WTC11 (cell line): ENCODE measurements at regions not wholly inside any gene's neighbourhood (a gene's known extent, or its start where the extent isn't known, plus 50 kb on each side); places are given as distances from the start of the nearest gene placed in this dataset.

Source experiments
- ATAC-seq: fragments of 200-7000 bp; cut with Tn5 transposase; 2 replicates; pipeline ENCODE4 v1.10.0; 2021; ENCODE audit warnings: mild to moderate bottlenecking, moderate library complexity
- CTCF ChIA-PET: fragments of 300-600 bp; sonication (Branson Sonifier 250); formaldehyde crosslinking; loops from one replicate; lab custom pipeline; 2021; ENCODE audit warnings: antibody characterized with exemption; lab: Charles Lee
- POLR2A ChIA-PET: fragments of 350-600 bp; sonication (Branson Sonifier 250); formaldehyde crosslinking; loops from one replicate; lab custom pipeline; 2021; ENCODE audit warnings: antibody characterized with exemption; lab: Charles Lee
- DNase-seq: peaks from one replicate; pipeline ENCODE4 v3.0.0; 2021; ENCODE audit warnings: low spot score
- H3K27ac Mint-ChIP-seq: 2 replicates; pipeline ENCODE4 v1.8.0; 2021; ENCODE audit warnings: mixed read lengths
- H3K27me3 Mint-ChIP-seq: 2 replicates; pipeline ENCODE4 v1.8.0; 2021; ENCODE audit warnings: low read depth, mild to moderate bottlenecking, moderate library complexity, mixed read lengths
- H3K36me3 Mint-ChIP-seq: 2 replicates; pipeline ENCODE4 v1.8.0; 2021; ENCODE audit warnings: mixed read lengths
- H3K4me1 Mint-ChIP-seq: 2 replicates; pipeline ENCODE4 v1.8.0; 2022; ENCODE audit warnings: mixed read lengths
- H3K4me3 Mint-ChIP-seq: 2 replicates; pipeline ENCODE4 v1.8.0; 2021; ENCODE audit warnings: mild to moderate bottlenecking, moderate library complexity, mixed read lengths
- H3K9me3 Mint-ChIP-seq: 2 replicates; pipeline ENCODE4 v1.8.0; 2021; ENCODE audit warnings: mixed read lengths
- FOXJ3 ChIP-seq: sonication (generic); formaldehyde crosslinking; IDR thresholded peaks from 2 replicates; pipeline ENCODE4 v1.9.0; 2021; ENCODE audit warnings: missing genetic modification reagents, mild to moderate bottlenecking, borderline replicate concordance
- IRF2 ChIP-seq: sonication (generic); formaldehyde crosslinking; IDR thresholded peaks from 2 replicates; pipeline ENCODE4 v1.8.0; 2022; ENCODE audit warnings: low read depth, missing genetic modification reagents, borderline replicate concordance
- JAZF1 ChIP-seq: fragments of 250-450 bp; sonication (Bioruptor Pico); IDR thresholded peaks from 2 replicates; pipeline ENCODE4 v1.9.0; 2021; ENCODE audit warnings: moderate library complexity, mild to moderate bottlenecking, inconsistent platforms
- NFATC4 ChIP-seq: fragments of 250-450 bp; sonication (Bioruptor Pico); IDR thresholded peaks from 2 replicates; pipeline ENCODE4 v1.9.0; 2021; ENCODE audit warnings: mild to moderate bottlenecking
- NFYB ChIP-seq: sonication (generic); formaldehyde crosslinking; conservative IDR thresholded peaks from 2 replicates; pipeline ENCODE4 v1.8.0; 2022; ENCODE audit warnings: low read depth, missing genetic modification reagents
- OVOL2 ChIP-seq: fragments of 250-450 bp; sonication (Bioruptor Pico); IDR thresholded peaks from 2 replicates; pipeline ENCODE4 v1.9.0; 2021; ENCODE audit warnings: mild to moderate bottlenecking, borderline replicate concordance
- PRRX2 ChIP-seq: fragments of 250-450 bp; sonication (Bioruptor Pico); IDR thresholded peaks from 2 replicates; pipeline ENCODE4 v1.8.0; 2021; ENCODE audit warnings: mild to moderate bottlenecking
- SMAD4 ChIP-seq: sonication (generic); formaldehyde crosslinking; IDR thresholded peaks from 2 replicates; pipeline ENCODE4 v1.8.0; 2022; ENCODE audit warnings: mild to moderate bottlenecking, missing genetic modification reagents
- SP1 ChIP-seq: sonication (generic); formaldehyde crosslinking; conservative IDR thresholded peaks from 2 replicates; pipeline ENCODE4 v1.8.1; 2022; ENCODE audit warnings: missing genetic modification reagents
- ZNF138 ChIP-seq: sonication (generic); formaldehyde crosslinking; conservative IDR thresholded peaks from 2 replicates; pipeline ENCODE4 v1.8.1; 2022; ENCODE audit warnings: mild to moderate bottlenecking, moderate library complexity, missing genetic modification reagents
- ZNF219 ChIP-seq: sonication (generic); formaldehyde crosslinking; IDR thresholded peaks from 2 replicates; pipeline ENCODE4 v1.8.0; 2023; ENCODE audit warnings: missing genetic modification reagents, mild to moderate bottlenecking, borderline replicate concordance
- ZNF263 ChIP-seq: sonication (generic); formaldehyde crosslinking; IDR thresholded peaks from 2 replicates; pipeline ENCODE4 v1.8.1; 2022; ENCODE audit warnings: low read depth, mild to moderate bottlenecking, moderate library complexity, missing genetic modification reagents
- ZNF423 ChIP-seq: fragments of 250-450 bp; sonication (Bioruptor Pico); IDR thresholded peaks from 2 replicates; pipeline ENCODE4 v2.1.2; 2022; ENCODE audit warnings: mild to moderate bottlenecking, moderate library complexity
- ZNF671 ChIP-seq: fragments of 250-450 bp; sonication (Bioruptor Pico); IDR thresholded peaks from 2 replicates; pipeline ENCODE4 v1.8.0; 2021; ENCODE audit warnings: mild to moderate bottlenecking
- TF ChIP-seq, protein P1 (sequence below): fragments of 250-450 bp; sonication (Bioruptor Pico); IDR thresholded peaks from 2 replicates; pipeline ENCODE4 v1.8.0; 2021; ENCODE audit warnings: mild to moderate bottlenecking
- TF ChIP-seq, protein P2 (sequence below): fragments of 250-450 bp; sonication (Bioruptor Pico); IDR thresholded peaks from 2 replicates; pipeline ENCODE4 v1.9.0; 2021; ENCODE audit warnings: mild to moderate bottlenecking
- TF ChIP-seq, protein P3 (sequence below): sonication (generic); formaldehyde crosslinking; IDR thresholded peaks from 2 replicates; pipeline ENCODE4 v1.8.1; 2022; ENCODE audit warnings: mild to moderate bottlenecking, moderate library complexity, missing genetic modification reagents
- TF ChIP-seq, protein P4 (sequence below): fragments of 250-450 bp; sonication (Bioruptor Pico); conservative IDR thresholded peaks from 2 replicates; pipeline ENCODE4 v1.9.0; 2021; ENCODE audit warnings: mild to moderate bottlenecking
- TF ChIP-seq, protein P5 (sequence below): sonication (generic); formaldehyde crosslinking; IDR thresholded peaks from 2 replicates; pipeline ENCODE4 v1.8.1; 2023; ENCODE audit warnings: mild to moderate bottlenecking, missing genetic modification reagents, moderate library complexity
- TF ChIP-seq, protein P6 (sequence below): sonication (generic); formaldehyde crosslinking; IDR thresholded peaks from 2 replicates; pipeline ENCODE4 v1.8.1; 2023; ENCODE audit warnings: mild to moderate bottlenecking, missing genetic modification reagents
- TF ChIP-seq, protein P7 (sequence below): sonication (generic); formaldehyde crosslinking; IDR thresholded peaks from 2 replicates; pipeline ENCODE4 v1.8.0; 2022; ENCODE audit warnings: mild to moderate bottlenecking, missing genetic modification reagents
- TF ChIP-seq, protein P8 (sequence below): sonication (generic); formaldehyde crosslinking; IDR thresholded peaks from 2 replicates; pipeline ENCODE4 v1.8.1; 2023; ENCODE audit warnings: mild to moderate bottlenecking, missing genetic modification reagents
- TF ChIP-seq, protein P9 (sequence below): sonication (generic); formaldehyde crosslinking; IDR thresholded peaks from 2 replicates; pipeline ENCODE4 v1.8.1; 2022; ENCODE audit warnings: mild to moderate bottlenecking, missing genetic modification reagents, moderate library complexity, borderline replicate concordance

DNA sequence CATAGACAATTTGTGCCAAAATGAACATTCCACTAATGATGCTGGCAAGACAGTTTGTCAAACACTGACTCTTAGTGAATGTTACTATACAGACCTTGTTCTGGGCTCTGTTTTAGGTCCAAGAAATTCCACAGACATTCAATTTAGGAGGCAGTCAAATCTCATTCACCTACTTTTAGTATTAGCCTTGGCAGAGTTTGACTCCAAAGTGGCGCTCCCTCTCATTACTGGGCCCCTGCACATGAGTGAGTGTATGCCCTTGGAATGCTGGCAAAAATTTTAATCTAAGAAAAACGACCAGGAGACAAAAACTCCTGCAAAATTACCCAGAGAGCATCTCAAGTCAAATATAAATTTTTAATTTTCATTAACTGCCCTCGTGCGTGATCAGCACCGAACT, 94.9 kb upstream of the SLC27A6 start (continued):
- TF ChIP-seq, protein P1, sequence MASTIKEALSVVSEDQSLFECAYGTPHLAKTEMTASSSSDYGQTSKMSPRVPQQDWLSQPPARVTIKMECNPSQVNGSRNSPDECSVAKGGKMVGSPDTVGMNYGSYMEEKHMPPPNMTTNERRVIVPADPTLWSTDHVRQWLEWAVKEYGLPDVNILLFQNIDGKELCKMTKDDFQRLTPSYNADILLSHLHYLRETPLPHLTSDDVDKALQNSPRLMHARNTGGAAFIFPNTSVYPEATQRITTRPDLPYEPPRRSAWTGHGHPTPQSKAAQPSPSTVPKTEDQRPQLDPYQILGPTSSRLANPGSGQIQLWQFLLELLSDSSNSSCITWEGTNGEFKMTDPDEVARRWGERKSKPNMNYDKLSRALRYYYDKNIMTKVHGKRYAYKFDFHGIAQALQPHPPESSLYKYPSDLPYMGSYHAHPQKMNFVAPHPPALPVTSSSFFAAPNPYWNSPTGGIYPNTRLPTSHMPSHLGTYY (CRISPR knock-in tag): no peak
- TF ChIP-seq ZNF219 (no peak), NFATC4 (CRISPR knock-in tag) (no peak), OVOL2 (CRISPR knock-in tag) (no peak), FOXJ3 (no peak)
- TF ChIP-seq, protein P2, sequence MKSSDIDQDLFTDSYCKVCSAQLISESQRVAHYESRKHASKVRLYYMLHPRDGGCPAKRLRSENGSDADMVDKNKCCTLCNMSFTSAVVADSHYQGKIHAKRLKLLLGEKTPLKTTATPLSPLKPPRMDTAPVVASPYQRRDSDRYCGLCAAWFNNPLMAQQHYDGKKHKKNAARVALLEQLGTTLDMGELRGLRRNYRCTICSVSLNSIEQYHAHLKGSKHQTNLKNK: no peak
- TF ChIP-seq, all 79 proteins: peak for 0

DNA sequence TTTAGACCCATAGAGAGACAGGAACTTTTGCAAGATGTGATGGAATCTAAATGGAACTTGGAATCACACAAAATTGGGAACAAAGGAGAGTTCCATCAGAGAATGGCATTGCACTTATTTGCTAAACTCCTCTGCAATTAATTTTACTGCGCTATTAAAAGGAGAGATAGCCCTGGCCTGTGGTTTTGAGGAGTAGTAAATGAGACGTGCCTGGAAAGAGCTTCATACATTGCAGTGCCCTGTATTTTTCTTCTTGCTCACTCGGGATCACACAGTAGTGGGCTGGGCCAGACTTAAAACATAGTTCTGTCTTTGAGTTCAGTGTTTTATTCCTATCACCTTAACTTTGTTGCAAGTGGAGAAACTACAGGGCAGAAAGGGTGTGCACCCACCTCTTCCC, 94.4 kb upstream of the SLC27A6 start:
- POLR2A ChIA-PET: no interaction called here
- no peaks in the 10 kb centered on the region for H3K27me3 Mint-ChIP-seq
- no peak overlapping the region for H3K4me3 Mint-ChIP-seq
- ATAC-seq: no peak
- CTCF ChIA-PET: interaction anchor here (1.3 kb wide), 1 partner anchor 196 kb away, joined by 4 read pairs; no protein-coding TSS in a partner anchor
- TF ChIP-seq ZNF423 (CRISPR knock-in tag): no peak
- TF ChIP-seq PRRX2: no peak
- TF ChIP-seq ZNF138 (CRISPR knock-in tag): no peak
- TF ChIP-seq IRF2 (CRISPR knock-in tag): no peak
- TF ChIP-seq, protein P3, sequence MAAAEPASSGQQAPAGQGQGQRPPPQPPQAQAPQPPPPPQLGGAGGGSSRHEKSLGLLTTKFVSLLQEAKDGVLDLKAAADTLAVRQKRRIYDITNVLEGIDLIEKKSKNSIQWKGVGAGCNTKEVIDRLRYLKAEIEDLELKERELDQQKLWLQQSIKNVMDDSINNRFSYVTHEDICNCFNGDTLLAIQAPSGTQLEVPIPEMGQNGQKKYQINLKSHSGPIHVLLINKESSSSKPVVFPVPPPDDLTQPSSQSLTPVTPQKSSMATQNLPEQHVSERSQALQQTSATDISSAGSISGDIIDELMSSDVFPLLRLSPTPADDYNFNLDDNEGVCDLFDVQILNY (CRISPR knock-in tag): no peak
- no peak for TF ChIP-seq ZNF671 (CRISPR knock-in tag)
- TF ChIP-seq, protein P4, sequence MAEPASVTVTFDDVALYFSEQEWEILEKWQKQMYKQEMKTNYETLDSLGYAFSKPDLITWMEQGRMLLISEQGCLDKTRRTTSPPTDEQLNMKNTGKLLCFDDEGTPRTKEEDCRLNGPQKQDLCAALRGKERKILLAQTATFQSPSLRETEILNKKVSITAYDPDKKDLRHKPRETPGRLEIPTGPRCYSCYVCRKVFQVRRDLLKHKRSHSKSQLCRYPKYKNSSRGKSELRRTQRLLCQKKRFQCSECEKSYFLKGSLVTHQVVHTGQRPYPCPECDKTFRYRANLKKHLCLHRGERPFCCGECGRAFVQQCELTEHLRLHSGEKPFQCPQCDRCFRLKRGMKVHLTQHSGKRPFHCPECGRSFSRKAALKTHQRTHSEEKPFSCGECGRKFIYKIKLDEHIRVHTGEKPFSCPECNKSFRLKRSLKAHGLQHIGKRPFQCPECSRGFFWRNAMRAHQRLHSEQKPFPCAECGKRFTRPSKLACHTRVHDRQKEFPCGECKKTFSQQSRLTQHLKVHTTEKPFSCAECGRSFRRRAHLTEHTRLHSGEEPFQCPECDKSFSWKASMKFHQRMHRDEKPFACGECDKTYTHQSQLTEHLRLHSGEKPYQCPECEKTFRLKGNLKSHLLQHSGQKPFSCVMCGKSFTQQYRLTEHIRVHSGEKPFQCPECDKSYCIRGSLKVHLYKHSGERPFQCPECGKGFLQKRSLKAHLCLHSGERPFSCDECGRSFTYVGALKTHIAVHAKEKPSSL: no peak
- no peak for TF ChIP-seq ZNF263
- no peak for TF ChIP-seq SP1 (CRISPR knock-in tag)
- no peak for TF ChIP-seq JAZF1 (CRISPR knock-in tag)
- TF ChIP-seq, protein P5, sequence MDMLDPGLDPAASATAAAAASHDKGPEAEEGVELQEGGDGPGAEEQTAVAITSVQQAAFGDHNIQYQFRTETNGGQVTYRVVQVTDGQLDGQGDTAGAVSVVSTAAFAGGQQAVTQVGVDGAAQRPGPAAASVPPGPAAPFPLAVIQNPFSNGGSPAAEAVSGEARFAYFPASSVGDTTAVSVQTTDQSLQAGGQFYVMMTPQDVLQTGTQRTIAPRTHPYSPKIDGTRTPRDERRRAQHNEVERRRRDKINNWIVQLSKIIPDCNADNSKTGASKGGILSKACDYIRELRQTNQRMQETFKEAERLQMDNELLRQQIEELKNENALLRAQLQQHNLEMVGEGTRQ (CRISPR knock-in tag): no peak
- TF ChIP-seq, protein P6, sequence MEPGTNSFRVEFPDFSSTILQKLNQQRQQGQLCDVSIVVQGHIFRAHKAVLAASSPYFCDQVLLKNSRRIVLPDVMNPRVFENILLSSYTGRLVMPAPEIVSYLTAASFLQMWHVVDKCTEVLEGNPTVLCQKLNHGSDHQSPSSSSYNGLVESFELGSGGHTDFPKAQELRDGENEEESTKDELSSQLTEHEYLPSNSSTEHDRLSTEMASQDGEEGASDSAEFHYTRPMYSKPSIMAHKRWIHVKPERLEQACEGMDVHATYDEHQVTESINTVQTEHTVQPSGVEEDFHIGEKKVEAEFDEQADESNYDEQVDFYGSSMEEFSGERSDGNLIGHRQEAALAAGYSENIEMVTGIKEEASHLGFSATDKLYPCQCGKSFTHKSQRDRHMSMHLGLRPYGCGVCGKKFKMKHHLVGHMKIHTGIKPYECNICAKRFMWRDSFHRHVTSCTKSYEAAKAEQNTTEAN (CRISPR knock-in tag): no peak
- TF ChIP-seq, protein P7, sequence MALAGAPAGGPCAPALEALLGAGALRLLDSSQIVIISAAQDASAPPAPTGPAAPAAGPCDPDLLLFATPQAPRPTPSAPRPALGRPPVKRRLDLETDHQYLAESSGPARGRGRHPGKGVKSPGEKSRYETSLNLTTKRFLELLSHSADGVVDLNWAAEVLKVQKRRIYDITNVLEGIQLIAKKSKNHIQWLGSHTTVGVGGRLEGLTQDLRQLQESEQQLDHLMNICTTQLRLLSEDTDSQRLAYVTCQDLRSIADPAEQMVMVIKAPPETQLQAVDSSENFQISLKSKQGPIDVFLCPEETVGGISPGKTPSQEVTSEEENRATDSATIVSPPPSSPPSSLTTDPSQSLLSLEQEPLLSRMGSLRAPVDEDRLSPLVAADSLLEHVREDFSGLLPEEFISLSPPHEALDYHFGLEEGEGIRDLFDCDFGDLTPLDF (CRISPR knock-in tag): no peak
- TF ChIP-seq, protein P8, sequence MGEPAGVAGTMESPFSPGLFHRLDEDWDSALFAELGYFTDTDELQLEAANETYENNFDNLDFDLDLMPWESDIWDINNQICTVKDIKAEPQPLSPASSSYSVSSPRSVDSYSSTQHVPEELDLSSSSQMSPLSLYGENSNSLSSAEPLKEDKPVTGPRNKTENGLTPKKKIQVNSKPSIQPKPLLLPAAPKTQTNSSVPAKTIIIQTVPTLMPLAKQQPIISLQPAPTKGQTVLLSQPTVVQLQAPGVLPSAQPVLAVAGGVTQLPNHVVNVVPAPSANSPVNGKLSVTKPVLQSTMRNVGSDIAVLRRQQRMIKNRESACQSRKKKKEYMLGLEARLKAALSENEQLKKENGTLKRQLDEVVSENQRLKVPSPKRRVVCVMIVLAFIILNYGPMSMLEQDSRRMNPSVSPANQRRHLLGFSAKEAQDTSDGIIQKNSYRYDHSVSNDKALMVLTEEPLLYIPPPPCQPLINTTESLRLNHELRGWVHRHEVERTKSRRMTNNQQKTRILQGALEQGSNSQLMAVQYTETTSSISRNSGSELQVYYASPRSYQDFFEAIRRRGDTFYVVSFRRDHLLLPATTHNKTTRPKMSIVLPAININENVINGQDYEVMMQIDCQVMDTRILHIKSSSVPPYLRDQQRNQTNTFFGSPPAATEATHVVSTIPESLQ: no peak
- TF ChIP-seq NFYB (CRISPR knock-in tag): no peak
- no peak for TF ChIP-seq SMAD4 (CRISPR knock-in tag)
- TF ChIP-seq, protein P9, sequence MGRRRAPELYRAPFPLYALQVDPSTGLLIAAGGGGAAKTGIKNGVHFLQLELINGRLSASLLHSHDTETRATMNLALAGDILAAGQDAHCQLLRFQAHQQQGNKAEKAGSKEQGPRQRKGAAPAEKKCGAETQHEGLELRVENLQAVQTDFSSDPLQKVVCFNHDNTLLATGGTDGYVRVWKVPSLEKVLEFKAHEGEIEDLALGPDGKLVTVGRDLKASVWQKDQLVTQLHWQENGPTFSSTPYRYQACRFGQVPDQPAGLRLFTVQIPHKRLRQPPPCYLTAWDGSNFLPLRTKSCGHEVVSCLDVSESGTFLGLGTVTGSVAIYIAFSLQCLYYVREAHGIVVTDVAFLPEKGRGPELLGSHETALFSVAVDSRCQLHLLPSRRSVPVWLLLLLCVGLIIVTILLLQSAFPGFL (CRISPR knock-in tag): no peak
- no peak overlapping the region for H3K27ac Mint-ChIP-seq
- H3K4me1 Mint-ChIP-seq: peaks cover 26% of the 10 kb centered on the region
- H3K36me3 Mint-ChIP-seq: peaks cover 3% of the 10 kb centered on the region
- peaks cover 16% of the 10 kb centered on the region for H3K9me3 Mint-ChIP-seq
- DNase-seq: no peak
